ENCODE measurements at regions not wholly inside any gene's neighbourhood (a gene's known extent, or its start where the extent isn't known, plus 50 kb on each side); places are given as distances from the start of the nearest gene placed in this dataset.

DNA sequence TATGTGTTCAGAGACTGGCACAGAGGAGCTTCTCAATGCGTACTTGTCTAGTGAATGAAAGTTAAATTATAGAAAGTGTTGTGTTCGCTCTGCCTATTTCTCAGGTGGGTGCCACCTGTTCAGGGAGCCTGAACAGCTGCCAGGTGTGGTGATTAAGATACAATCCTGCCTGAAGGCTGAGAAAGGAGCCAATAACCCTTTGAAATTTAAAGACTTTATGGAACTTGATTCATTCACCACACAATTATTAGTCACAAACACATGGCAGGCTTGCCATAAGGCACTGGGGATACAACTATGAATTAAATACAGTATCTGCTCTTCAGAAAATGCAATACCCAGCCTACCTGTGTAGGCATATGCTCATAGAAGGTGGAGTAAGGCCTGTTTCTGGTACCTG is 92.9 kb upstream of the AMOTL1 start:
- no peak overlapping the region for H3K4me2 ChIP-seq (ENCODE audit: insufficient read depth, low read length)
- no peak overlapping the region for H3K27ac ChIP-seq (ENCODE audit: low read depth, low read length)
- H3K27me3 ChIP-seq (ENCODE audit: insufficient read depth, low read length) = no peaks in the 10 kb centered on the region

DNA sequence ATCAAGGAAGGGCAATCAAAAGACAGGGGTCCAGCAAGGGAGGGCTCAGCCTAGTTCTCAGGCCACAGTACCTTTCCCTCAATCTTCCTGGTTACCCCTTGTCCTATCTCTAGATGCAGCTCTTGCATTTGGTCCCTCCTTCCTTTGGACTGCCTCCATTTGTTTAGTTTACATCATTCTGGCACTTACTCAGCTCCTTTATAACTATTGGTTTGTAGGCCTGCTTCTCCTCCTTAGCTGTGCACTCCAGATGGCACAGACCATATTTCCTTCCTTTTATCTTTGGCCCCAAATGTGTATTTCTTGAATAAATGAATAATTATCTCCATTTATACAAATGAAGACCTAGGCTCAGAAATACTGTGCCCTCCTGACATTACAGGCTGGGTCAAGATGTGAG is 92.3 kb upstream of the AMOTL1 start:
- H3K4me3 ChIP-seq (ENCODE audit: insufficient read depth, low read length) = no peak overlapping the region
- H3K4me2 ChIP-seq (ENCODE audit: insufficient read depth, low read length) = no peak overlapping the region
- H4K20me1 ChIP-seq (ENCODE audit: insufficient read depth, low read length) = no peaks in the 10 kb centered on the region
- H3K9me3 ChIP-seq (ENCODE audit: low read depth, low read length) = no peaks in the 10 kb centered on the region
- no peaks in the 10 kb centered on the region for H3K36me3 ChIP-seq (ENCODE audit: insufficient read depth, low read length)
- H3K27me3 ChIP-seq (ENCODE audit: insufficient read depth, low read length) = peaks cover 3% of the 10 kb centered on the region
- H2AFZ ChIP-seq (ENCODE audit: low read length) = no peak overlapping the region
- TF ChIP-seq, protein P1, sequence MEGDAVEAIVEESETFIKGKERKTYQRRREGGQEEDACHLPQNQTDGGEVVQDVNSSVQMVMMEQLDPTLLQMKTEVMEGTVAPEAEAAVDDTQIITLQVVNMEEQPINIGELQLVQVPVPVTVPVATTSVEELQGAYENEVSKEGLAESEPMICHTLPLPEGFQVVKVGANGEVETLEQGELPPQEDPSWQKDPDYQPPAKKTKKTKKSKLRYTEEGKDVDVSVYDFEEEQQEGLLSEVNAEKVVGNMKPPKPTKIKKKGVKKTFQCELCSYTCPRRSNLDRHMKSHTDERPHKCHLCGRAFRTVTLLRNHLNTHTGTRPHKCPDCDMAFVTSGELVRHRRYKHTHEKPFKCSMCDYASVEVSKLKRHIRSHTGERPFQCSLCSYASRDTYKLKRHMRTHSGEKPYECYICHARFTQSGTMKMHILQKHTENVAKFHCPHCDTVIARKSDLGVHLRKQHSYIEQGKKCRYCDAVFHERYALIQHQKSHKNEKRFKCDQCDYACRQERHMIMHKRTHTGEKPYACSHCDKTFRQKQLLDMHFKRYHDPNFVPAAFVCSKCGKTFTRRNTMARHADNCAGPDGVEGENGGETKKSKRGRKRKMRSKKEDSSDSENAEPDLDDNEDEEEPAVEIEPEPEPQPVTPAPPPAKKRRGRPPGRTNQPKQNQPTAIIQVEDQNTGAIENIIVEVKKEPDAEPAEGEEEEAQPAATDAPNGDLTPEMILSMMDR (IDR thresholded peaks at IDR 0.05; ENCODE audit: extremely low read depth, low read depth, low read length) = no peak
- H3K4me1 ChIP-seq (ENCODE audit: insufficient read depth, low read length) = peaks cover 3% of the 10 kb centered on the region
- no peaks in the 10 kb centered on the region for H3K79me2 ChIP-seq (ENCODE audit: insufficient read depth, low read length)
- DNase-seq (ENCODE audit: insufficient read length, low spot score, missing footprints) = no peak
- H3K27ac ChIP-seq (ENCODE audit: low read depth, low read length) = no peak overlapping the region

More for the DNA sequence above, 92.9 kb upstream of the AMOTL1 start:
- Histone ChIP-seq H3K9me3 (ENCODE audit: low read depth, low read length) (no peaks in the 10 kb centered on the region), H3K4me3 (ENCODE audit: insufficient read depth, low read length) (no peak overlapping the region), H3K36me3 (ENCODE audit: insufficient read depth, low read length) (no peaks in the 10 kb centered on the region), H3K79me2 (ENCODE audit: insufficient read depth, low read length) (no peaks in the 10 kb centered on the region), H4K20me1 (ENCODE audit: insufficient read depth, low read length) (no peaks in the 10 kb centered on the region), H3K4me1 (ENCODE audit: insufficient read depth, low read length) (peaks cover 3% of the 10 kb centered on the region), H2AFZ (ENCODE audit: low read length) (no peak overlapping the region)
- no peak for DNase-seq (ENCODE audit: insufficient read length, low spot score, missing footprints)
- TF ChIP-seq, protein P1 (IDR thresholded peaks at IDR 0.05; ENCODE audit: extremely low read depth, low read depth, low read length) = no peak

DNA sequence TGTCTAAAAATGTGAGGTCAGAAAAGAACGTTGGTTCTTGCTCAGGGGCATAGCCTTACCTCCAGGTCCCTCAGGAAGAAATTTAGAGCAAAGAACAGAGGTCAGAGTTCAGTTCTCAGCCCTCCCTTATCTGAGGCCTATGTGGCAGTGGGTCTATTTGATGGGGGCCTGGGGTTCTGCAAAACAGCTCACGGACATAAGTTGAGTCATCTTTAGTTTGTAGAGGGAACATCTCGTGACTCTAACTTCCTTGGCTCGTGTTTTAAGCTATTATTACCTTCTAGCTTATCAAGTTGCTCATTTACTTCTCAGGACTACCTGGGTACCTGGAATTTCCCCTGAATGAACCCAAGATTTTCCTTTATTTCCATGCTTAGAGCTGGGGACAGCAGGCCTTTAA is 91.3 kb upstream of the AMOTL1 start:
- Histone ChIP-seq H3K4me2 (ENCODE audit: insufficient read depth, low read length) (no peak overlapping the region), H3K79me2 (ENCODE audit: insufficient read depth, low read length) (no peaks in the 10 kb centered on the region), H3K9me3 (ENCODE audit: low read depth, low read length) (no peaks in the 10 kb centered on the region), H3K27ac (ENCODE audit: low read depth, low read length) (no peak overlapping the region), H3K4me1 (ENCODE audit: insufficient read depth, low read length) (peaks cover 3% of the 10 kb centered on the region), H3K4me3 (ENCODE audit: insufficient read depth, low read length) (no peak overlapping the region), H3K36me3 (ENCODE audit: insufficient read depth, low read length) (no peaks in the 10 kb centered on the region), H2AFZ (ENCODE audit: low read length) (no peak overlapping the region), H4K20me1 (ENCODE audit: insufficient read depth, low read length) (no peaks in the 10 kb centered on the region), H3K27me3 (ENCODE audit: insufficient read depth, low read length) (peaks cover 3% of the 10 kb centered on the region)
- TF ChIP-seq, protein P1 (IDR thresholded peaks at IDR 0.05; ENCODE audit: extremely low read depth, low read depth, low read length) = no peak
- DNase-seq (ENCODE audit: insufficient read length, low spot score, missing footprints) = no peak

DNA sequence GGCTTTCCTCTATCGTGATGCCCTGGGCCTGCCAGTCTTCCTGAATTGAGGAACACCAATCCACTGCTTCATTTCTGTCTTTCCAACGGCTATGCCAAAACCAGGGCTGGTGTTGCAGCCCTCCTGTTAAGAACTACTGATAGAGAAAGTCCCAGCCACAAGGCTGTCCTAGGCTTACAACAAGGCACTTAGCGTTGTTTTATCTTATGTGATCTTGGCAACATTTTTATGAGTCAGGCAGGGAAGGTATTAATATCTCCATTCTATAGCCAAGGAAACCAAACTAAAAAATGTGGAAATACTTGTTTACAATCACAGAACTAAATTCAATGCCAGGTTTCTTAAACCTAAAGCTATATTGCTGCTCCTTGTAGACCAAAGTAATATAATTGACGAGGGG is 89.9 kb upstream of the AMOTL1 start:
- Histone ChIP-seq H3K4me1 (ENCODE audit: insufficient read depth, low read length) (peaks cover 3% of the 10 kb centered on the region), H3K9me3 (ENCODE audit: low read depth, low read length) (no peaks in the 10 kb centered on the region), H3K79me2 (ENCODE audit: insufficient read depth, low read length) (no peaks in the 10 kb centered on the region), H3K4me2 (ENCODE audit: insufficient read depth, low read length) (no peak overlapping the region), H3K27me3 (ENCODE audit: insufficient read depth, low read length) (peaks cover 3% of the 10 kb centered on the region), H3K36me3 (ENCODE audit: insufficient read depth, low read length) (no peaks in the 10 kb centered on the region), H2AFZ (ENCODE audit: low read length) (no peak overlapping the region), H3K4me3 (ENCODE audit: insufficient read depth, low read length) (no peak overlapping the region), H3K27ac (ENCODE audit: low read depth, low read length) (no peak overlapping the region), H4K20me1 (ENCODE audit: insufficient read depth, low read length) (no peaks in the 10 kb centered on the region)
- DNase-seq (ENCODE audit: insufficient read length, low spot score, missing footprints) = no peak
- TF ChIP-seq, protein P1 (IDR thresholded peaks at IDR 0.05; ENCODE audit: extremely low read depth, low read depth, low read length) = no peak

All from osteoblast (primary cell).